Sigmoid colon (tissue), 6 donors: ENCODE measurements at regions not wholly inside any gene's neighbourhood (a gene's known extent, or its start where the extent isn't known, plus 50 kb on each side); places are given as distances from the start of the nearest gene placed in this dataset.

Source experiments
- DNase-seq: peaks from one replicate; pipeline ENCODE4 v3.0.0-alpha.2; 2019
- H3K27ac ChIP-seq, 4 donors: fragments of 200-600 bp; sonication (generic); one replicate each; pipeline ENCODE4 v1.5.1; 2016 to 2019; ENCODE audit warnings: mild to moderate bottlenecking in 1 of 4
- H3K27me3 ChIP-seq, 3 donors: fragments of 200-600 bp; sonication (generic); one replicate each; pipeline ENCODE4 v1.5.1; 2019; ENCODE audit warnings: mild to moderate bottlenecking in 1 of 3
- H3K36me3 ChIP-seq, 4 donors: fragments of 200-600 bp; sonication (generic); one replicate each; pipeline ENCODE4 v1.5.1; 2016 to 2019
- H3K4me1 ChIP-seq, 4 donors: fragments of 200-600 bp; sonication (generic); one replicate each; pipeline ENCODE4 v1.5.1; 2017 to 2019
- H3K4me3 ChIP-seq, 4 donors: fragments of 200-600 bp; sonication (generic); one replicate each; pipeline ENCODE4 v1.5.1; 2017 to 2019; ENCODE audit warnings: mild to moderate bottlenecking in 2 of 4, moderate library complexity in 1 of 4
- H3K9me3 ChIP-seq, 4 donors: fragments of 200-600 bp in 3 of 4; sonication (generic) in 3 of 4; one replicate each; pipeline versions ENCODE4 v1.5.1 to v1.6.1; 2013 to 2019
- CTCF ChIP-seq, 4 experiments: fragments of 450-650 bp in 3 of 4; fragments of 200-600 bp in 1 of 4; IDR thresholded peaks; one replicate each; pipeline ENCODE4 v1.5.1; 2016 to 2019; ENCODE audit warnings: antibody characterized with exemption in 4 of 4, mild to moderate bottlenecking in 3 of 4, moderate library complexity in 2 of 4
- EP300 ChIP-seq, 4 donors: sonication (generic); formaldehyde crosslinking; IDR thresholded peaks; one replicate each; pipeline ENCODE4 v1.6.1; 2017; ENCODE audit warnings: antibody characterized with exemption in 4 of 4
- POLR2A ChIP-seq, 2 donors: fragments of 450-650 bp; IDR thresholded peaks; one replicate each; pipeline ENCODE4 v1.6.1; 2016; ENCODE audit warnings: antibody characterized with exemption in 2 of 2, mild to moderate bottlenecking in 2 of 2, moderate library complexity in 2 of 2
- POLR2AphosphoS5 ChIP-seq, 4 donors: sonication (generic); formaldehyde crosslinking; IDR thresholded peaks; one replicate each; pipeline ENCODE4 v1.6.1; 2017; ENCODE audit warnings: antibody characterized with exemption in 4 of 4
- WGBS, 2 donors: extraction: QIAGEN DNeasy Blood & Tissue Kit; methylation state at CpG; one replicate each; pipeline ENCODE4 v1.1.7; 2013; 5-methylcytosine and 5-hydroxymethylcytosine counted together
- intact Hi-C: fragments of 100-400 bp; cut with DNase I; formaldehyde crosslinking; loops from one replicate; pipeline ENCODE4 v1.15.1; 2023
- donor health status: healthy with polysubstance abuse.
- donor health status: healthy.

DNA sequence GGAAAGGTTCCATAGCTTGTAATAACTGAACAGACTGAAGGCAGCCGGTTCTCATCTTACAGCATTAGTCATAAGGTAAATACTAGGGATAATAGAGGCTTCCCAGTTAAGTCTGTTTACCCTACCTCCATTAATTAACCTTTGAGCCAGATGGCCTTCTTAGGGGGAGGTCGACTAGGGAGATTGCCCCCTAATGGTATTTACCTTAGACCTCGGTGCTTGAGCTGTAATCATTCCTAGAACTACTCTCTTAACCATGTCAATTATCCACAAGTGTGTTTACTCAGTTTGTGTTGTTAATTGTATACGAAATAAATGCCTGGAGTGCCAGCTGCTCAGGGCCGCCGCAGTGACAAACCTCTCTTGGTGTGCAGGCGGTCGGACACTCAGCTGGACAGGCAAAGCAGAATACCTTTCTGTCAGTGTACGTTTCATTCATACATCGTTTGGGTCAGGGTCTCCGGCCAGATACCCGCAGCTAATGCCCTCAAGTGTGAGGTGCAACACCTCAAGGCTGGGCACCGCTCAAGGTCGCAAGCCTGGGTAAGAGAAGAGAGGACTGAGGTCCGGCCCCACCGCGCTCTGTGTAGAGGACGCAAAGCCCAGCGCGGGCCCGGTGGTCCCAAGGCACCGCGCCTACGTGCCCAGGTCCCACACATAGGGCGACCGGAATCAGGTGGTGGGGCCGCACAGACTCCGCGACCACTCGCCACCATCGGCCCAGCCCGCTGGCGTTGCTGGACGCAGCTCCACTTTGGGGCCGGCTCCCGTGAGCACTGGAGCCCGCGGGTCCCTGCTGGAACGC, 931.0 kb downstream of the NLGN4Y start:
- Histone ChIP-seq H3K4me1 (no peaks in the 10 kb centered on the region), H3K27ac (peak overlapping the region in 2 of 4 donors; percentile 49 to 61), H3K36me3 (no peaks in the 10 kb centered on the region), H3K9me3 (no peaks in the 10 kb centered on the region), H3K27me3 (no peaks in the 10 kb centered on the region), H3K4me3 (peak overlapping the region in 2 of 4 donors; percentile 33 to 47)
- no peak for DNase-seq
- intact Hi-C loops: no loop called here
- TF ChIP-seq CTCF (IDR thresholded peaks at IDR 0.05): no peak
- no peak for TF ChIP-seq POLR2AphosphoS5 (IDR thresholded peaks at IDR 0.05)
- no peak for TF ChIP-seq POLR2A (IDR thresholded peaks at IDR 0.05)
- no peak for TF ChIP-seq EP300 (IDR thresholded peaks at IDR 0.05)
- 13 to 45% methylated on average over 39 of the region's 39 CpGs for WGBS, 2 donors

- TF ChIP-seq CTCF (IDR thresholded peaks at IDR 0.05) (no peak), POLR2AphosphoS5 (IDR thresholded peaks at IDR 0.05) (no peak), POLR2A (IDR thresholded peaks at IDR 0.05) (no peak), EP300 (IDR thresholded peaks at IDR 0.05) (no peak)
- 10 to 15% methylated on average over 49 of the region's 49 CpGs for WGBS, 2 donors
- Histone ChIP-seq H3K36me3 (no peaks in the 10 kb centered on the region), H3K9me3 (no peaks in the 10 kb centered on the region), H3K27me3 (no peaks in the 10 kb centered on the region), H3K4me3 (peak overlapping the region in 2 of 4 donors; percentile 33 to 47), H3K4me1 (no peaks in the 10 kb centered on the region), H3K27ac (peak overlapping the region in 2 of 4 donors; percentile 49 to 61)
- DNase-seq: no peak
- intact Hi-C loops: no loop called here
Measured at GRCh38 chrY:15455980-15456469, 931.7 kb downstream of the NLGN4Y start.

- H3K27ac ChIP-seq: peak overlapping the region in 2 of 4 donors; percentile 49 to 61
- H3K4me1 ChIP-seq: no peaks in the 10 kb centered on the region
- no peaks in the 10 kb centered on the region for H3K27me3 ChIP-seq
- whole genome bisulfite sequencing, 2 donors: 51 to 56% methylated on average over 21 of the region's 21 CpGs
- TF ChIP-seq POLR2A (IDR thresholded peaks at IDR 0.05): no peak
- TF ChIP-seq POLR2AphosphoS5 (IDR thresholded peaks at IDR 0.05): no peak
- no peak for TF ChIP-seq CTCF (IDR thresholded peaks at IDR 0.05)
- no peak for TF ChIP-seq EP300 (IDR thresholded peaks at IDR 0.05)
- H3K36me3 ChIP-seq: no peaks in the 10 kb centered on the region
- H3K4me3 ChIP-seq: peak overlapping the region in 2 of 4 donors; percentile 33 to 47
- DNase-seq: no peak
- no peaks in the 10 kb centered on the region for H3K9me3 ChIP-seq
- intact Hi-C loops: no loop called here
Measured at GRCh38 chrY:15456491-15456890, 932.2 kb downstream of the NLGN4Y start.

DNA sequence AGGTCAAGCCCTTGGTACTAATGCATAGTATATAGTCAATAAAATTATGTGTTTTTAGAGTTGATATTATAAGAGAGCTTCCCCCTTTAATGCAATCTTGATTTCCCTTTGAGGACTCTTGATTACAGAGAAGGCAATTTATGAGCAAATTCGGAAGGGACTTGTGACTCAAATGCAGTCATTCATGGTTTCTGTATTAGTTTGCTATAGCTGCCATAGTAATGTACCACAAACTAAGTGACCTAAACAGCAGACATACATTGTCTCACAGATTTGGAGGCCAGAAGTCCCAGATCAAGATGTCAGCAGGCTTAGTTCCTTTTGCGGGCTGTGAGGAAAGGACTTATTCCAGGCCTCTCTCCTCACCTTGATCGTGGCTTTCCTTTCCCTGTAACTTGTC, 933.4 kb downstream of the NLGN4Y start:
- H3K4me3 ChIP-seq: no peak overlapping the region
- no peak overlapping the region for H3K27ac ChIP-seq
- 86 to 89% methylated on average over 3 of the region's 3 CpGs for WGBS, 2 donors
- no peak for TF ChIP-seq POLR2AphosphoS5 (IDR thresholded peaks at IDR 0.05)
- no peaks in the 10 kb centered on the region for H3K9me3 ChIP-seq
- no peak for DNase-seq
- H3K27me3 ChIP-seq: no peaks in the 10 kb centered on the region
- no peaks in the 10 kb centered on the region for H3K4me1 ChIP-seq
- intact Hi-C loops: no loop called here
- no peaks in the 10 kb centered on the region for H3K36me3 ChIP-seq

GRCh38 chrY:15458426-15458825, 934.1 kb downstream of the NLGN4Y start:
- TF ChIP-seq POLR2AphosphoS5 (IDR thresholded peaks at IDR 0.05) (no peak), EP300 (IDR thresholded peaks at IDR 0.05) (no peak), CTCF (IDR thresholded peaks at IDR 0.05) (no peak), POLR2A (IDR thresholded peaks at IDR 0.05) (no peak)
- H3K36me3 ChIP-seq: no peaks in the 10 kb centered on the region

More at GRCh38 chrY:15458426-15458825, 934.1 kb downstream of the NLGN4Y start:
- no peaks in the 10 kb centered on the region for H3K4me1 ChIP-seq
- no peak overlapping the region for H3K27ac ChIP-seq
- no peak overlapping the region for H3K4me3 ChIP-seq
- H3K9me3 ChIP-seq: no peaks in the 10 kb centered on the region
- H3K27me3 ChIP-seq: no peaks in the 10 kb centered on the region
- intact Hi-C loops: no loop called here
- DNase-seq: no peak
